Left lobe of liver (tissue), 2 donors: ENCODE measurements at regions not wholly inside any gene's neighbourhood (a gene's known extent, or its start where the extent isn't known, plus 50 kb on each side); places are given as distances from the start of the nearest gene placed in this dataset.
"Not testable (repeated sequence)": the region's sequence is repeated elsewhere in the genome, so short reads cannot be mapped to it uniquely, and the experiment has no call there.

ENCODE experiments used
- ATAC-seq: fragments of 200-7000 bp; cut with Tn5 transposase; one replicate; pipeline ENCODE4 v1.9.1; 2020; ENCODE audit warnings: mild to moderate bottlenecking, moderate library complexity
- DNase-seq: peaks from one replicate; pipeline ENCODE4 v3.0.0-alpha.2; 2020; ENCODE audit warnings: low spot score
- donor health status: DM: no; HTN: no; CAD: no; lungs with moderate emphysema.
- donor health status: DM: no; HTN: yes; CAD: no.

DNA sequence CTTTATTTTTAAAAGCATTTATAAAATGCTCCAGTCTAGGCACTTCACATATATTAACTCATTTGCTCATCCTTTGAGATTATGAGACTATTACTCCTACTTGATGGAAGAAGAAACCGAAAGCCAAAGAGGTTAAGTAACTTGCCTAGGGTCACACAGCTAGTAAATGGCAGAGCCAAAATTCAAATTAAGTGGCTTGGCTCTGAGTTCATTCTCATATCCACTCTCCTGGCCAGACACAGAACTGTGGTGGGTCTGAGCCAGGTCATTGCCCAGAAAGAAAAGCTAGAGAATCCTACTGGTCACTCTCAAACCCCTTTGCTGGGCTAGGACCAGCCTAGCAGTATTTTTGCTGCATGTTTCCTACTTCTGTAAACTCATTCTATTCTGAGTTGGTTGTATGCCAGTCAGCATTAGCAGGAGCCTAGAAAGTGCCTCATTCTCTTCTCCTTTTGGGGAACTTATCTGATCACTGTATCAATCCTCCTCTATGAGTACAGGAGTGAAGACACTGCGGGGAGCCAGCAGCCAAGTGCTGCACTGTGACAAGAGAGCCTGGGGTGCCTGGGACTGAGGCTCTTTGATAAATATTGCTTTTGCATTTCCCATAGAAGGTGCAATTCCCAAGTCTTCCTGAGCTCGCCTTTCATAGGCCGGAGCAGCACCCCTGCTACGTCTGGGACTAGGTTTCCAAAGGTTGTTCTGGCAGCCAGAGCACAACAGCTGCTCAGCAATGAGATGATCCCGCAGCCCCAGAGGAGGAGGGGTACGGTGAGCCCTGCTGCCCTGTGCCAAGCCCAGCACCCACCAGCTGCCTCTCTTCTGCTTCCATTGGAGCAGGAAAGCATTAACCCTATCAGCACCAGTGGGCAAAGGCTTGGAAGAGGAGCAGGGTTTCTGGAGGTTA, 728.3 kb downstream of the MAFB start:
- no peak for DNase-seq
- peak; percentile 65 for ATAC-seq

DNA sequence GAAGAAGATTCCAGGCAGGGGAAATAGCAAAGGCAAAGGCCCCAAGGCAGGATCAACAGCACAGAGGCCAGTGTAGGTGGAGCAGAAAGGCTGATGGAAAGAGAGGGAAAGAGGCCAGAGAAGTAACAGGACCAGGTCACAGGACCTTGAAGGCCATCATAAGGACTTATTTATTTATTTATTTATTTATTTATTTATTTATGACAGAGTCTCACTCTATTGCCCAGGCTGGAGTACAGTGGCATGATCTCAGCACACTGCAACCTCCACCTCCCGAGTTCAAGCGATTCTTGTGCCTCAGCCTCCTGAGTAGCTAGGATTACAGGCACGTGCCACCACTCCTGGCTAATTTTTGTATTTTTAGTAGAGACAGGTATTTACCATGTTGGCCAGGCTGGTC, 731.1 kb downstream of the MAFB start:
- ATAC-seq, DNase-seq: not testable (repeated sequence)

DNA sequence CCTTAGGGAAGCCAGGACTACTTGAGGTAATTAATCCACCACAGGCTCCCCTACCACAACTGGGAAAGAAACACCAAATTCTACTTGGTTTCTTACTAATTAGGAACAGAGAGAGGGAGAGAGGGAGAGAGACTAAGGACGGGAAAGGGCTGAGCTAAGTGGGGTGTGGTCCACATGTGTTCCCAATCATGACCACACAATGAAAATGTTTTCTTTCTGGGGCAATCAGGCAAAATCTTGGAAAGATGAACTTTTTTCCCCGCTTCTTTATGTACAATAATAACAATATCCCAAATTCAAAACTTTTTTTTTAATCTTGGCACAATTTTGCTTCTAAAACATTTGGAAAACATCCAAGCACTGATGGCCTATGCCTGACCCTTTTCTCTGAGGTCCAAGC, 734.4 kb downstream of the MAFB start:
- no peak for ATAC-seq
- DNase-seq = no peak

DNA sequence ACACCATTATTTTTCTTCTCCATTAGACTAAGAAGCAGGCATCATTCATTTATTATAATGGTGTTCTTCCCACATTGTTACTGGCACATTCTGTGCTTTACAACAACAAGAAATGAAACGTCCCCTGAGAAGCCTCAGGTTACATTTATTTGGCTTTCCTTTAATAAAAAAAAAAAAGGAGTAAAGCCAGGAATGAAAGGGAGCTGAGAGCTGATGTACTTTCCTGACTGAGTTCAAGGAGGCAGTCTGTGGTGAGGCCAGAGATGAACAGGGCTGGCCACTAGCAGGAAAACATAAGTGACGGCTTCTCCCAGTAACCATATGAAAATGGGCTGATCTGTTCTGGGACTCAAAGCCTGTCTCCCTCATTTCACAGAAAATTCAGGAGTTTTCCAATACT, 742.1 kb downstream of the MAFB start:
- no peak for ATAC-seq
- DNase-seq = no peak

DNA sequence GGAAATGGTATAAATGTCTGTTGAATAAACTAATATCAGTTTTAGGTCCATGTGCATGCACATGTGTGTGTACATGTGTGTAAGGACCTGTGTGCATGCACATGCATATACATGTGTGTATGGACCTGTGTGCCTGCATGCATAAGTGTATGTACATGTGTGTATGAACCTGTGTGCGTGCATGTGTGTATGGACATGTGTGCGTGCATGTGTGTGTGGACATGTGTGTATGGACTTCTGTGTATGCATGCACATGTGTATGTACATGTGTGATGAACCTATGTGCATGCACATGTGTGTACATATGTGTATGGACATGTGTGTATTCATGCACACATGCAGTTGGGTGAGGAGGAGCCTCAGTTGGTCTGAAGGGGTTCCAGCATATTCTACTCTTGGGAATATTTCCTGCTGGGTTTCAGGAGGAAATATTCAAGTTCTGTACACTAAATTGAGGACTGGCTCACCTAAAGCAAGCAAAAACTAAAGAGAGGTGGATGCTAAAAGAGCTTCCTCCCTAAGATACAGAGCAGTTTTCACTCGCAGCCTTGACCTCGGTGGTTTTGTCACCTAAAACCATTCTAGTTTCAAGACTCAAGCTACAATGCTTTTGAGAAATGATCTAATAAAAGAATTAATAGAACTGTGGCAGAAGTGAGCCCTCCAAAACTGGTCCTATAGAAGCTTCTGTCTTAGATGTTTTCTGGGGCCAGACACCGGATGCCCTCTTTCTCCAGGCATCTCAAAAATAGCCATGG, 742.8 kb downstream of the MAFB start:
- DNase-seq (no peak), ATAC-seq (no peak)

DNA sequence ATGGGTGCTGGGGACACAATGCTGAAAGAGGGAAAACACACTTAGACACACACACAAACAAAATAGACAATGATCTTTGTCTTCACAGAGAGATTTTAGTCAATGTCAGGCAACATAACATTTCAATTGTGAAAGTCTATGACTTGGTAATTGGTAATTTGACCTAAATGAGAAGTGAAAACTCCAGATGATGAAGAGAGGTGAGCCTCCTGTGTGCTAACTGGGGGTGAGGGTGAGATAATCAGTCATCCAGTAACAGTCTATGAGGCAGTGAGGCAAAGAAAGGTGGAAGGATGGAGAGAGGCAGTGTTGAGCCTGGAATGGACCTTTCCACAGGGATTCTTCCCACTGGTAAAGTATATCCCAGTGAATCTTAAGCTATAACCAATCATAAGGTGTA, 744.2 kb downstream of the MAFB start:
- no peak for ATAC-seq
- no peak for DNase-seq

DNA sequence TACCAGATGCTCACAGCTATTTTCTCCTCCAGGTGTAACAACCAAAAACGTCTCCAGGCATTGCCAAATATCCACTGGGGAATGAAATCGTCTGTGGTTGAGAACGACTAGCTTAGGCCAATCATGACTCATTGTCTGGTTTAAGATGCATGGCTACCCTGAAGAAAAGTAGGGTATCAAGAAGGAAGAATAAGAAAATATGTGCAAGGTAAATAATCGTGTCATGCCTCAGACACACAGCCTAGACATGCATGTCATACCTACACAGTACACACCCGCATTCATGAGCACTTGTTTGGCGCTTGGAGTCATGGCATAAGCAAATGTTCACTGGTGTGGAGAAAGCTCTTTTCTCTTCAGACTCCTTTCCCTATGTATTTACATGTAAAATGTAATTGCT, 745.7 kb downstream of the MAFB start:
- ATAC-seq (no peak), DNase-seq (no peak)

DNA sequence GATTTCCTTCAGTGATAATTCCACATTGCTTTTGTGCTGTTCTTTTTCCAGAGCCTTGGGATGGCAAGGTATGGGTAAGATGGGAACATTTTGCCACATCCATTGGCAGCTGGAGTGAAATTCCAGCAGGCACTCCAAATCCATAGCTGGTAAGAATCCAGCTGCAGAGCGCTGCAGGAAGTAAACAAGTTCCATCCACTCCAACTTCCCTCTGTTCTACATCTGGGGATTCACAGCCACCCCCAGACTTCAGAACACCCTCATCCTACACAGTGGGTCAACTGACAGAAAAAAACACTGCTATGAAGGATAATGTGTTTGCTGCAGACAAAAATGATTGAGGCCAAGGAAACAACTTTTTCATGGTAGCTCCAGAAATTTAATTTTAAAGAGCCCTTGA, 747.8 kb downstream of the MAFB start:
- DNase-seq (no peak), ATAC-seq (no peak)

DNA sequence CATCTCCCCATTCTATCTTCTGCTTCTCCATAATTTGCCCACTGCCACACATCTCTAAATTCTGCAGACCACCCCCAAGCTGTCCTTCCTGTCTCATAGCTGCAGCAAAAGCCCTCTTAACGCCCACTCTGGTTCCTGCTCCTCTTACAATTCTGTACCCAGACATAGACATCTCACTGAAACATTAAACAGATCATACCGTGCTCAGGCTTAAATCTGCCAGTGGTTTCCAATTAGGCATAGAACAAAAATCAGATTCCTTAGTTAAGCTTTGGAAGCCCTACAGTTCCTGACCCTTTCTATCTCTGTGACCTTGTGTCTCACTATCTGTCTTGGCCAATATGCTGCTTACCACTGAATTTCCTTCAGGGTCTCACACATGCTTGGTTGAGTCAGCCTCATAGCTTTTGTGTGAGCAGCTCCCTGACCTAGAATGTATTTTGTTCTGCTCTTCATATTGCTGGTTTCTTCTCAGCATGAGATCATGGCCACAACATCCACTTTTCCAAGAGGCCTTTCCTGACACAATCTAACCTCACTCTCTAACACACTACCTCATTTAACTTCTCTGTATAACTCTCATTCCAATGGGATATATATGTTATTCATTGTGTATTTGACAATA, 749.7 kb downstream of the MAFB start:
- no peak for DNase-seq
- ATAC-seq = no peak

DNA sequence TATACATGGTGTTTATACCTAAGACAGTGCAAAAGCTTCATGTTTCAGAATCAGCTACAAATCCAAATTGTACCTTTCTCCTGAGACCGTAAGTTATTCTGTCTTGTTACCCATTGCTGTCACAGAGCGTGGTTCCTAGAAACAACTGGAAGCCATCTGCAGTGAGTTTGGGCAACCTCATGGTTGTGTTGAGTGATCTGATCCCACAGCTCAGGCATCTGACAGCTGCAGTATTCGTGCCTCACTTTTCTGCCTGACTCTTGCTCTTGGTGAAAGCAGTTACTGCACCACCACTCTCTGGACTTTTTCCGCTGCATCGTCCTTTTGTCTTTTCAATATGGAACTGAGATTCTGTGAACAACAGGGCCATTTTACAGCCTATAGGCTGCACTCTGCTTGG, 752.6 kb downstream of the MAFB start:
- ATAC-seq = no peak
- DNase-seq = no peak

DNA sequence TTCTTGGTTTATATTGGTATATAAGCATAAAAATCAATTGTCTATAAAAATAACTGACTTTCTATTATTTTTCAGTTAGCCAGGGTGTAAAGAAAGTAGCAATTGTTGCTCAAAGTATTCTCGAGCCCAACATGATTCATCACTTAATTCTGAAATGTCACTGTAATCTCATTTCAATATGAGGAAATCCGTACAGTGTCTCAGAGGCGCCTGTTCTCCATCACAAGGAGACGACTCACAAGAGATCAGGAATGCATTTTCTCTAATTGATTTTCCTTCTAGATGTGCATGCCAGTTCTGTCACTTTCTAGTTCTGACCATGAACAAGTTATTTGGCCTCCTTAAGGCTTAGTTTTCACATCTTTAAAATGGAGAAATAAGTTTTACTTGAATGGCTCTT, 753.1 kb downstream of the MAFB start:
- no peak for DNase-seq
- no peak for ATAC-seq

DNA sequence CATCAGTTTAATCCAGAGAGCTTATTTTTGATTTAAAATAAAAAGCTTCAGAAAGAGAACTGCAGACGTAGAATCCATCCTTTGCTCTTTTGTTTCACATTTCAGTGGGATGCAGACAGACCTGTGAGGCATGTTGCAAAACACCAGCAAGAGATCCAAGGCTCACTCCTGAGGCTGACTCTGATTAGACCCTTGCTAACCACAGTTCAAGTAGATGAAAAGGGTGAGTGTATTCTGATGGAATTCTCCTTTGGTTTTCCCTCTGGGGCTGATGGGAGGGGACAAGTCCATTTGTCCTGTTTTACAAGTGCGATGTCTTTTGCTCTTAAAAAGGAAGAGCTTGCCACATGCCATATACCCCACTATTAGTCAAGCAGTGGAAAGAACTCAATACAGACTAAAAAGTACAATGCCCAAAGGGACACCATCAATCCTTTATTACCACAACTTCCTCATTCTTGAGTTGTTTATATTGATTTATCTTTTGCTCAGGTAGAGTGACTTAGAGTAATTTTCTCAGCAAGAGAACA, 772.7 kb downstream of the MAFB start:
- DNase-seq (no peak), ATAC-seq (no peak)

DNA sequence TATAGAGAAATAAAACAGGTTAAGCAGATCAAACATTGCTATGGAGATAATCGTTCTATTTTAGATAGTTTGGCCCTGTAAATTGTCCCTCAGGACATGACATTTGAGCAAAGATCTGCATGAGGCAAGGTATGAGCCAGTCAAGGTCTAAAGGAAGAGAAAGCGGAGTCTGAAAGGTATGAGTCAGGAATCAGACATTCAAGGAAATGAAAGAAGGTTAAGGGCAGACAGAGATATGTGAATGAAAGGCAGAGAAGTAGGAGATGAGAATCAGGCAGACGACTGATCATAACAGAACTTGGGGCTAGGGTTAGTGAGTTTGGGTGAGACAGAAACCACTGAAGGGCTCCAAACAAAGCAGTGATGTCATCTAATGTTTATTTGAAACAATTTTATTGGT, 775.8 kb downstream of the MAFB start:
- ATAC-seq (no peak), DNase-seq (no peak)

DNA sequence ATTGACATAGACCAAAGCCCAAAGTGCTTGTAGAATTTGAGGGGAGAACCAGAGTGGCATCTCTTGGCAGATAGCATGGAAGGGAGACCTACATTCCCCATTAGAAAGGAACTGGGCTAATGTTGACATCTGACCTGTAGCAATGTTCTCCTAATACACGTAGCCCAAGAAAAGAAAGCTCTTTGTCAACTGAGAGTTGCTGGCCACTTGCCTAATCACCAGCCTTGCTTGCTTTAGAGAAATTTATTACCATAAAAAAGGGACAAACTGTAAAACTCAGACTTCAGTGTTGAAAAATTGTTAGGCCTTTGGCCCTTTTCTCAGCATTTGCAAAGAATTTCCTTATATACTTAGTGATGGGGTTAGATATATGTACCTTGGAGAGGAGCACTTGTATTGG, 777.5 kb downstream of the MAFB start:
- ATAC-seq = no peak
- DNase-seq = no peak

DNA sequence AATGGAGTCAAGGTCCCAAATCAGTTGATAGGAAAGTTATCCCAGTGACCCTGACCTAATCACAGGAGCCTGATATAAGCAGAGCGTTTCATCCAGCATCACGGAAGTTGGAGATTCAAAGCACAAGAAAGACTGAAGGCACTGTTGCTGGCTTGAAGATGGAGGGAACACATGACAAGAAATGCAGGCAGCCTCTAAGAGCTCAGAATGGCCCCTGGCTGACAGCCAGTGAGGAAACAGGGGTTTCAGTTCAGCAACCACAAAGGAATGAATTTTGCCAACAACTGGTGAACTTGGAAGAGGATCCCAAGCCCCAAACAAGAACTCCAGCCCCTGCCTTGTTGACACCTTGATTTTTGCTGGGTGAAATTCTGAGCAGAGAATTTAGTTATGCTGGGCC, 778.5 kb downstream of the MAFB start:
- DNase-seq = no peak

DNA sequence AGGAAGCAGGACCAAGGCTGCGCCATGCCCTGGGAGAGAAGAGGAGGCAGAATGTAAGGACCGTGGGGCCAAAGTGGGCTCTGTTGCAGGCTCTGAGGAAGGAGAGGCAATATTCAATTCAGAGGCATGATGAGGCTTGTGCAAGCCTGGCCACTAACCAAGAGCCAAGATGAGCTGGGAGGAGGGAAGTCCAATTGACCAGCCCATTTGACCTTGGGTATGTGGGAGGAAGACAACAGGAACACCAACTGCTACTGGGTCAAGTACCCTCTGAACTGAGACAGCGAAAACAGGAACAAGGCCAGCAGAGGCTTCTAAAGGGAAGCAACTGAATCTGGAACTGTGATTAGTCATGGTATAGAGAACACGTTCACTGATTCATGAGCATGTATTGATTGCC, 779.6 kb downstream of the MAFB start:
- ATAC-seq (peak; percentile 77), DNase-seq (no peak)

More for the DNA sequence above, 778.5 kb downstream of the MAFB start:
- ATAC-seq = no peak

DNA sequence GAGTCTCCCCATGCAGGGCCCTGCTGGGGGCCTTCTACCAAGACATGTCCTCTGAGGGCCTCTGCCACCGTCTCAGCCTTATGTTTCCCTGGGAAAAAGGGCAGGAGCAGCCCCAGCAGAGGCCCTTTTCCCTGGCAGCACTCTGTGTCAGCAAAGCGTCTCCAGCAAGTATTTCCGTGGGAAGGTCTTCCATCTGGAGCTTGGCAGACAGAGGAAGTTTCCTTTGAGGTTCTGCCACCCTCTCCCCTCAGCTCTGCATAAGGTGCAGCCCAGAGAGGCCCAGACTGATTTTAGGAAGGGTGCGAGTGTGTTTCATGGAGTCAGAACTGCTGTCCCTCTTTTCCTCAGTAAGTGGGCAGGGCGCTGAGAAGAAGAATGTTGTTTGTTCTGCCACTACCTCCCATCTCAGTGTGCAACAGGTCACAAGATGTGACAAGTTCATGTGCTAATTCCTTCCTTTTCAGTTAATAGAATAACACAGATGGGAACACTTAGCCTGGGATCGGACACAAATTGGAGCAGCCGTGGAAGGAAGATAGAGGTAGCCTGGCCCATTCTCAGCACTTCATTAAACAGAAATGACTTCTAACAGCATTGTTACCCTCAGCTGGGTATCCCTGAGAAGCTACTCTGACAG, 784.4 kb downstream of the MAFB start:
- ATAC-seq = no peak
- DNase-seq = no peak

DNA sequence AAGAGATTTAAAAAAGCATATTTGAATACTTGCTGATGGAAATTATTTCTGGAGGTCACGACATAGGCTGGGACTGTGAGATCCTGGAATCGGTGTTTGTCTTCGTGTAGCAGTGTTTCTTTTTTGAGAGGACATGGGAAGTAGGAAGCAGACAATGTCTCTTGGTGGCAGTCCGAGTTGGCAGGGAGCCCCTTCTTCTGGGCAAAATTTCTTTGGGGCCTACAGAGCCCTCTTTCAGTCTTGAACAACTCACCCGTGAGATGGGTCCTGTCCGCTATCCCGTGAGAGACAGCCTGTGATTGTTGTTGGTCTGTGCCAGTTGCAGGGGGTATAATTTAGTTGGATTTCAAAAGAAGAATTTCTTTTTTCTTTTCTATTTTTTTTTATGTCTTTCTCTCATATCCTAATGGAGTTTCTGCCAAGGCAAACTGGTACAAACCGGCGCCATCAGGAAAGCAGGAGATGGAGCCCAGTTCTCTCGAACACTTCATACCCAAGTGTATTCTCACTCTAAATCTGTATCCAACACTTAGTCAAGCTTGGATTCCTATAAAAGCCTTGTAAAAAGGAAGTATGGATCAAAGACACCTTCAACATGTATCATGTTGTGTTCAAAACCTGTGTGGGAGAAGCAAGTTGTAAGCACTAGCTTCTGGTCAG, 785.1 kb downstream of the MAFB start:
- no peak for ATAC-seq
- no peak for DNase-seq

DNA sequence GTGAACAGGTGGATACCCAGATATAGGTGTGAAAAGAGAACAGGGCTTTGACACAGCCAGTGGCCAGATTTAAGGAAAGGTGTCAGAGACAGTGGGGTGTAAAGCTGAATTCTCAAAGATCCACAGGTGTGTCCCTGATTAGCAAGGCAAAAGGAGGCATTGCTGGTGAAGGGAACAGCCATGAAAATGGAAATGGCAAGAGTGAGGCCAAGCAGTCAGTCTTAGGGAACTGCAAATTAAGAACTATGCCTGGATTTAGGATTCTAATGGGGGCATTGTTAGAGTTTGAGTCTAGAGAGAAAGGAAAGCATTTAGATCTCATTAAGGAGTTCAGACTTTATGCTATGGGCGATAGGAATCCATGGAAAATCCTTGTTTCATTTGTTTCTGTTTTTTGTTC, 789.2 kb downstream of the MAFB start:
- ATAC-seq (no peak), DNase-seq (no peak)

DNA sequence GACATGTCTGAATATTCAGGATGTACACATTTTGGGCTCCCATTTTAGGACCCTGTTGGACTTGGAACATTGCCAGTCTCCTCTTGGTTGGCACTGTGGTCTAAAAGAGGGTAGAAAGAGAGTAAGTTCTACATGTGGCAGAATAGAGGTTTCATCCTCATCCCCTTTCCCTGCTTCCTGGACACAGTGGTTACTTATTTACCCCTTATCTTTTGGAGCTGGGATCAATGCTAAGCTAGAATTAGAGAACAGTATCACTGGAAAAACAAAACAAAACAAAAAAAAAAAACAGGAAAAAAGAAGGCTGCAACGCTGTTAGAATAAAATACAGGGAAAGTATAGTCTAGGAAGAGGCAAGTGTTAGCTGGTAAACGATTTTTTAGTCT, 790.6 kb downstream of the MAFB start:
- DNase-seq (no peak), ATAC-seq (peak; percentile 69)
